Skin epidermis (tissue), 12 donors: ENCODE measurements at regions not wholly inside any gene's neighbourhood (a gene's known extent, or its start where the extent isn't known, plus 50 kb on each side); places are given as distances from the start of the nearest gene placed in this dataset.

Experiments
- H3K27ac ChIP-seq, 21 experiments: fragments of 200-600 bp; sonication (generic) in 11 of 21; one replicate each; pipeline ENCODE4 v1.5.0; 2020; ENCODE audit warnings: mild to moderate bottlenecking in 3 of 21, inconsistent platforms in 2 of 21, moderate library complexity in 2 of 21
- H3K4me3 ChIP-seq, 7 experiments: fragments of 200-600 bp; sonication (generic) in 2 of 7; one replicate each; pipeline ENCODE4 v1.5.0; 2020; ENCODE audit warnings: inconsistent platforms in 2 of 7, mild to moderate bottlenecking in 2 of 7, moderate library complexity in 1 of 7

- Histone ChIP-seq H3K4me3 (no peak overlapping the region), H3K27ac (no peak overlapping the region)
These were observed 242.3 kb downstream of the MAF start for GRCh38 chr16:79358188-79358587.

GRCh38 chr16:79355600-79356358 lies 244.8 kb downstream of the MAF start:
- no peak overlapping the region for H3K27ac ChIP-seq
- H3K4me3 ChIP-seq, result no peak overlapping the region

- no peak overlapping the region for H3K27ac ChIP-seq
- H3K4me3 ChIP-seq, result no peak overlapping the region
These were observed 248.6 kb downstream of the MAF start for GRCh38 chr16:79351927-79352326.

- Histone ChIP-seq H3K4me3 (no peak overlapping the region), H3K27ac (no peak overlapping the region)
These were observed 250.7 kb downstream of the MAF start for GRCh38 chr16:79349803-79350202.

GRCh38 chr16:79348521-79349306 lies 251.8 kb downstream of the MAF start:
- no peak overlapping the region for H3K4me3 ChIP-seq
- no peak overlapping the region for H3K27ac ChIP-seq

GRCh38 chr16:79347277-79347676 lies 253.3 kb downstream of the MAF start:
- no peak overlapping the region for H3K4me3 ChIP-seq

GRCh38 chr16:79339863-79340262 lies 260.7 kb downstream of the MAF start:
- no peak overlapping the region for H3K4me3 ChIP-seq
- no peak overlapping the region for H3K27ac ChIP-seq

More at GRCh38 chr16:79347277-79347676, 253.3 kb downstream of the MAF start:
- no peak overlapping the region for H3K27ac ChIP-seq

- Histone ChIP-seq H3K4me3 (no peak overlapping the region), H3K27ac (no peak overlapping the region)
These were observed 262.6 kb downstream of the MAF start for GRCh38 chr16:79337906-79338305.

- Histone ChIP-seq H3K27ac (no peak overlapping the region), H3K4me3 (no peak overlapping the region)
These were observed 263.9 kb downstream of the MAF start for GRCh38 chr16:79336437-79337229.

GRCh38 chr16:79334127-79334526 lies 266.4 kb downstream of the MAF start:
- H3K4me3 ChIP-seq, result no peak overlapping the region
- H3K27ac ChIP-seq, result no peak overlapping the region

GRCh38 chr16:79331066-79331465 lies 269.5 kb downstream of the MAF start:
- no peak overlapping the region for H3K27ac ChIP-seq
- H3K4me3 ChIP-seq, result no peak overlapping the region

GRCh38 chr16:79329967-79330366 lies 270.6 kb downstream of the MAF start:
- no peak overlapping the region for H3K27ac ChIP-seq
- no peak overlapping the region for H3K4me3 ChIP-seq

- H3K27ac ChIP-seq, result peak overlapping the region in 1 of 21 experiments; percentile 64
- H3K4me3 ChIP-seq, result no peak overlapping the region
These were observed 271.4 kb downstream of the MAF start for GRCh38 chr16:79329166-79329521.

GRCh38 chr16:79328402-79329165 lies 272.0 kb downstream of the MAF start:
- H3K4me3 ChIP-seq, result no peak overlapping the region

GRCh38 chr16:79327836-79328235 lies 272.7 kb downstream of the MAF start:
- Histone ChIP-seq H3K4me3 (no peak overlapping the region), H3K27ac (no peak overlapping the region)

More at GRCh38 chr16:79328402-79329165, 272.0 kb downstream of the MAF start:
- H3K27ac ChIP-seq, result peak overlapping the region in 2 of 21 experiments; percentile 55 to 64

- no peak overlapping the region for H3K4me3 ChIP-seq
- no peak overlapping the region for H3K27ac ChIP-seq
These were observed 274.0 kb downstream of the MAF start for GRCh38 chr16:79326549-79326948.

GRCh38 chr16:79325226-79325945 lies 275.2 kb downstream of the MAF start:
- no peak overlapping the region for H3K4me3 ChIP-seq
- H3K27ac ChIP-seq, result no peak overlapping the region

- H3K4me3 ChIP-seq, result no peak overlapping the region
- H3K27ac ChIP-seq, result no peak overlapping the region
These were observed 279.6 kb downstream of the MAF start for GRCh38 chr16:79320956-79321355.
